NCI-H524 treated with DMSO at 0.1 percent for 48 hours (cell line): ENCODE measurements at regions not wholly inside any gene's neighbourhood (a gene's known extent, or its start where the extent isn't known, plus 50 kb on each side); places are given as distances from the start of the nearest gene placed in this dataset.

Experiments used
- DNase-seq: peaks from one replicate; lab custom pipeline; 2025; lab: John Stamatoyannopoulos, UW

DNA sequence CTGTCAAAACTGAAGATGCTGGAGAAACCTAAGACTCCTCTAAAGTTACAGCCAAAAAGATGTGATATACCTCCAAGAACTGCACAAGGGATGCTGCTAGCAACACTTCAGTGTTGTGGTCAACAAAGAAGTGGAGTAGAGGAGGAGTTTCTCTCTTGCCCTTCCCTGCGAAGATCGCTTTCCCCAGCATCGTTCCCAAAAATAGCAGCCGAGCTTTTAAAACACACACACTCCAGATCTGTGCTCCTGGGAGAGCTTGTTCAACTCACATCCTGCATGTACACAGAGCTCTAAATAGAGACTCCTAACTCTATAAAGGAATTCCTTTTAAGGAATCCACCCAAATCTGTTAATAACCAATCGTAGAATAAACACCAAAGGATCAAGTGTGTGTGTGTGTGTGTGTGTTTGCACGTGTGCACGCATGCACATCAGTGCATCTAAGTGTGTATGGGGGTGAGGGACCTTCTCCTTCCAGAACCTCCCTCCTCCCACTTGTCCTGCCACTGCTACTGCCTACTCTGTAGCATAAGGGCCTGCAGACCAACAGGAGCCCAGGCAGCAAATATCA lies 58.5 kb downstream of the PSMG1 start:
- DNase-seq, result no peak

DNA sequence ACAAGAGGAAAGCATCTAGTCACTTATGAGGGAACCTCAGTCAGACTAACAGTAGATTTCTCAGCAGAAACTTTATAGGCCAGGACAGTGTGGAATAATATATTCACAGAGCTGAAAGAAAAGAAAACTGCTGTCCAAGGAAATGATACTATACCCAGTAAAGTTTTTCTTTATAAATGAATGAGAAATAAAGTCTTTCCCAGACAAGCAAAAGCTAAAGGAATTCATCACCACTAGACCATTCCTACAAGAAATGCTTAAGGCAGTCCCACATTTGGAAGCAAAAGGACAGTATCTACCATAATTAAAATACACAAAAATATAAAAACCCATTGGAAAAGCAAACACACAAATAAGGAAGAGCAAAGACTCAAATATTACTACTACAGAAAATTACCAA lies 59.9 kb downstream of the PSMG1 start:
- DNase-seq, result no peak

DNA sequence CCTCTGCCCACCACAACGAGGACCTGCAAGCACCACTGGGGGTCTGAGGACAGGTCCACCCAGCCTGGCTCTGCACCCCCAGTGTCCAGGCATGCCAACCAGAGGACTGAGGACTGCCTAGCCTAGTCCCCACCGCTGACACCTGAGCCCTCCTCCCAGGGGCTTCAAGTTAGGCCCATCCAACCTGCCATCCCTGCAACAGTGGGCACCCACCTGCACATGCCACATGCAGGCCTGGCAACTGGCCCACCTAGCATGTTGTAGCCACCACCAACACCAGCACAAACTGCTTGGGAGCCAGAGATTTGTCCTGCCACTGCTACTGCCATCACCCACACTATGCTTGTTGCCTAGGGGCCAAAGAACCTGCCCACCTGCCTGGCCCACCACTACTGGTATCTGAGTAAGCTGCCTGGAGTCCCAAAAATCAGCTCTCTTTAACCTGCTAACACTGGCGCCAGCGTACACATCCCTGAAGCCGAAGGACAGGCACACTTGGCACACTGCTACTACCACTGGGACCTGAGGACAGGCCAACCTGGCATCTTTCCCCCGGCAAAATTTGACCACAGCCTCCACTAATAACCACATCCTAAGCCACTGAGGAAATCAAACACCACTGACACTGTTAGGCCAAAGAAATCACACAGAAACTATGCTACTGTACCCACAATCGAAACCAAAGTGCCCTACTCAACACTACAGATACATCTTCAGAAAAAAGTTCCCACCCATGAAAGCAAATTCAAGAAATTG lies 61.5 kb downstream of the PSMG1 start:
- DNase-seq, result no peak

DNA sequence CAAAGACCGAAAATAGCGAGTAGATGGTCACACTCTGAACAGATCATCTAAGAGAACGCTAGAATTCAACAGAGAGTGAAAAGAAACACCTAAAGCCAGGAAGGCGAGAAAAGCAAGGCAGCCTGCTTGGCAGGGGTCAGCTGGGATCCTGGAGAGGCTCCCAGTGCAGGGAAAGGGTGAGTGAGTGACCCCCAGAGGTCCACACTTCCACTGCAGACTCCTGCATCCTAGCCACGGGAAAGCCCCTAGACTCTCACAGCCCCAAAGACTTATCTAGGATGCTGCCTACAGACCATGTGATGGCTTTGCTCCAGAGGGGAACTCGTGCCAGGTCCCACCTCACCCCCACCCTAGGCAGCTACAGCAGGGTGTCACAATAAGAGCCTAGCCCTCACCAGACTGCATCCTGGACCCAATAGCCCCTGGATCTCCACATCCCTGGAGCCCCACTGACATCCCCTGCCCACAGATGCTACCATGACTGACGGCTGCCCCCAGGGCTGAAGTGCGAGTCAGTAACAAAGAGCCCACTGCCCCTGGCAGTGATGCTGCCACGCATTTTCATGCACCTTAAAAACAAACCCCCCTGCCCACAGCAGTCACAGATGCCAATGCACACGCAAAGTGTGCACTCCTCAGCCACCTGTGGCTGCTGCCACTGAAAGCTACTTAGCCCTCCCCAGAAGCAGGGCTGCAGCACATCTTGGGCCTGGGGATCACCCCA lies 62.2 kb downstream of the PSMG1 start:
- no peak for DNase-seq

DNA sequence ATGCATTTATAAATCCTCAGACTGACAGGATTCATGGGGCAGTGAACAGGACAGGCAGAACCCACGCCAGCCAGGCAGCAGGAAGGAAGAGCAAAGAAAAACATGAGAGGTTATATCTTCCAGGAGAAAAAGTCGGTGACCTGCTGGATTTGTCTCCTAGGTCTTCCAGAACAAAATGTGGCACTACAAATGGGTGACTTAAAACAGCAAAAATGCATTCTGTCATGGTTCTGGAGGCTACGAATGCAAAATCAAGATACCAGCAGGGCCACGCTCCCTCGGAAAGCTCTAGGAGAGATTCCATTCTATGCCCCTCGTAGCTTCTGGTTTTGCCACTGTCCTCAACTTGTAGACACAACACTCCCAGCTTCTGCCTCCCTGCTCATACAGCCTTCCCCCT lies 63.4 kb downstream of the PSMG1 start:
- no peak for DNase-seq

DNA sequence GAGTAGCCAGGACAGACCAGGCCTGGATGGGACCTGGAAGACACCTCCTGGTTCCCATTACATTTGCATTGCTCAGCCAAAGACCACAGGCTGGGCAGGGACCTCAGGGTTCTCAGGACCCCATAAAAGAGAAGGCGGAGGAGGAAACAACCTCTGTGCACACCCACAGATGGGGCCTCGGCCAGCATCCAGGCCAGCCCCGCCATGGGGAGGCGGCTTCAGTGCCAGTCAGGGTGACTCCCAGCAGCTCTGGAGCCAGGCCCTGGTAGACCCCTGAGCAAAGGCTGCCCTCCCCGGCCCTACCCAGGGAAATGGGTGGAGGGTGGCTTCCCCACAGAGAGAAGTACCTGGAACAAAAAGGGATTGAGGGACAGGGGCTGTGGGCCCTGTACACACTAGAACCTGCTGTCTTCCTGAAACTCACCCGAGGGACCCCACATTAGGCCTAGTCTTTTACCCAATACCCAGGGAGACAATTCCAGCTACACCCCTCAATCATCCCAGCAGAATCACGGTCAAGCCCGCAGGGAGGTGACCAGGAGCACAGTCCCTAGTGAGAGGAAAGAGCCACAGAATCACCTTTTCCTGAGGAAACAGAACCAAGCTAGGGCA lies 64.5 kb downstream of the PSMG1 start:
- no peak for DNase-seq

DNA sequence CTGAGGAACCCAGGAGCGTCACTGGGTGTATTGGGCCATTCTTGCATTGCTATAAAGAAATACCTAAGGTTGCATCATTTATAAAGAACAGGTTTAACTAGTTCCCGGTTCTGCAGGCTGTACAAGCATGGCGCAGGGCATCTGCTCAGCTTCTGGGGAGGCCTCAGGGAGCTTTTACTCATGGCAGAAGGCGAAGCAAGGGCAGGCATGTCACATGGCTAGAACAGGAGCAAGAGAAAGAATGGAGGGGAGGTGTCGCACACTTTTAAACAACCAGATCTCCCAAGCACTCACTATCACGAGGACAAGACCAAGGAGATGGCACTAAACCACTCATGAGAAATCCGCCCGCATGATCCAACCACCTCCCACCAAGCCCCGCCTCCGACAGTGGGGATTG lies 65.2 kb downstream of the PSMG1 start:
- no peak for DNase-seq

DNA sequence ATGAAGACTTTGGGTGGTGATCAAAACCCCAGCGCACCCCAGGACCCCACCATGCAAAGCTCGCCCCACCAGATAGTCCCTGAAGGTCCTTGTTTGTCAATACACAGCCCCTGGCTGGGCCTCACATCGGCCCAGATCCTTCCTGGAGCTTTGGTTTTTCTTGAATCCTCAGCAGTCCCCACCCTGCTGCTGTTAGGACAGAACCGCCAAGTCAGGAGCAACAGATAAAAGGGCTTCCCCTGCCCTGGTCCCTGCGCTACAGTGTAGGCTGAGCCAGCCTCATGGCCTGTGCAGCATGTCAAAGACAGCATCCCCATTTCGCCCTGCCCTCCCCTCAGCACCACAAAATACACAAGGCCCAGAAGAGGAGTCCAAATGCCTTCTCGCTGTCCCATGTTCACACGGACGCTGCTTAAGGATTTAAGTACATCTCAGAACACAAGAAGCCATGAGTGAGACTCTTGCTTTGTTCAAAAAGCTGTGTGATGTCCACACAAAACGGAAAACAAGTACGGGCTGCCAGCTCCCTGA lies 65.7 kb downstream of the PSMG1 start:
- DNase-seq, result no peak

DNA sequence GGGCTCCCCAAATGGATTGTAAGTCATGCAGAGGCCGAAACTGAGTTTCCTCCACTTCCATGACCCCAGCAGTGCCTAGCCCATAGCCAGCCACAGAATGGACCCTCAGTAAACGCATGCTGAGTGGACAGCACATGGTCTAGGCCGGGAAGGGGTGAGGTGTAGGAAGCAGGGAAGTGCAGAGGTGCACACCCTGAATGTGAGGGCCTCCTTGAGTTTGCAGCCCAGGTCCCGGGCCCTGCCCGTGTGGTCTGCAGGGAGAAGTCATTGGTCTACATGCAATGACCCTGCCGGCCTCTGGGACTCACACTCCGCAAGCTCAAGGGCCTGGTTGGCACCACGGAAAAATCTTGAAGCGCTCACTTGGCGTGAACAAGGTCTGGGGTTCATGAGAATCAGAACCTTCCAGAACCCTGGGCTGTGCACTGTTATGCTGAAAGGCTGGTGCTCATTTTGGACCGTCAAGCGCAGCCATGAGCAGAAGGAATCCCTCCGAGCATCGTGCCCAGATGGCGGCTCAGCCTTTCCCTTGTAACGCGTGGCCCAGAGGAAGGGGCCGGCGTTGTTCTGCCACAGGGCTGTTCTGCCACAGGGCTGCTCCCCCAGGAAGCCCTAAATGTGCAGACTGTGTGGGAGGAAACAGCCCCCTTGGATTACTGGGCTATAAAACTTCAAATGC lies 66.4 kb downstream of the PSMG1 start:
- DNase-seq, result no peak

DNA sequence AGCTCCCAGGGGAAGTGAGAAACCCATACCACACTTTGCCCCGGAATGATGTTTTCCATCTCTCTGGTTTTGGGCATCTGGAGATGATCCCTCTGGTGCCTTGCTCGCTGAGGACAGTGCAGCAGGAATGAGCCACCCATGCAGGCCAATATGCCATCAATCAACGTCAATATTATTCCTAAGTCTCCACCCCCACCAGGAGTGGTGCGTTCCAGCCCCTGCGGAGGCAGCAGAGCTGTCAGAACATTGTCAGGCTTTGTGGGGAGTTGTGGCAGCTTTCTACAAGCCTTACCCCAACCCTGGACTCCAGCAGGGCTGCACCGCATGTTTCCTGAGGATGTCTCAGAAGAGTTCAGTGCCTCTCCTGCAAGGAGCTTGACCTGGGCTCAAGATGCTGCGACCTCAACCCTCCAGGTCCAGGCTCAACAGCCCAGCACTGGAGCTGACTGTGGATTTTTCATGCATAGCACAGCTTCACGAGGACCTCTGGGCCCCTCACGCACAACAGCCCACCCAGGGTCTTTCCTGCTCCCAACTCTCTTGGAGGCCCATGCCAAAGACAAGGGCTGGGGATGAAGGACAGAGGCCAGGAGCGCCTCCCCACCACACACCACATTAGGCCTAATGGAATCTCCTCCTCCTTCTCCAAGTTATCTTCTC lies 67.5 kb downstream of the PSMG1 start:
- DNase-seq, result no peak

DNA sequence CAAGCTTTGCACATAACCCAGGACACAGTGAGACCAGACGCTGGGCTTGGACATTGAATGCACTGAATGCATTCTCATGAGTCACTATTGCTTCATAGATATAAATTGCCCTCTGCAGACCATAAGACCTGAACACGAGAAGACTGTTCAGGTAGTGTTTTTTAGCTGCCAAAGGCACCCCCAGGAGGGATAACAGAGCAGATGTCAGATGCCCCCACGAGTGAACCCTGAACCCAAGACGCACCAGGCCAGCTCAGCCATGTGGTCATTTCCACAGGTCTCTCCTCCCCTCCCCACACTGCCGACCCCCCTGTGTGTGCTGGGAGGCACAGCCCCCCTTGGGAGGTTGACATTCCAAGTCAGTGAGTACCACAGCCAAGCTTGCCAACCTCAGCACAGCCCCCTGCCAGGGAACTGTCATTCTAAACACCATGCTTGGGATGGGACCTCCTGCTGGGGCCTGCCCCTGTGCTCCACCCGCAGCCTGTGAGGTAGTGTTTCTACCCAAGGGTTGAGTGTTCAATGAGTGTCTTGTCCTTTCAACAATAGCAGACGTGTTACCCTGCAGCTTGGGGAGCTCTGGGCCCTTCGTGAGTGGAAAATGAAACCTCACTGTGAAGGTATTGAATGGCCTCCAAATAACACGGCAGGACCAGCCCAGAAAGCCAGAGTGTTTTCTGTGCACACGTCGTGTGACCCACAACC lies 68.2 kb downstream of the PSMG1 start:
- DNase-seq, result no peak

DNA sequence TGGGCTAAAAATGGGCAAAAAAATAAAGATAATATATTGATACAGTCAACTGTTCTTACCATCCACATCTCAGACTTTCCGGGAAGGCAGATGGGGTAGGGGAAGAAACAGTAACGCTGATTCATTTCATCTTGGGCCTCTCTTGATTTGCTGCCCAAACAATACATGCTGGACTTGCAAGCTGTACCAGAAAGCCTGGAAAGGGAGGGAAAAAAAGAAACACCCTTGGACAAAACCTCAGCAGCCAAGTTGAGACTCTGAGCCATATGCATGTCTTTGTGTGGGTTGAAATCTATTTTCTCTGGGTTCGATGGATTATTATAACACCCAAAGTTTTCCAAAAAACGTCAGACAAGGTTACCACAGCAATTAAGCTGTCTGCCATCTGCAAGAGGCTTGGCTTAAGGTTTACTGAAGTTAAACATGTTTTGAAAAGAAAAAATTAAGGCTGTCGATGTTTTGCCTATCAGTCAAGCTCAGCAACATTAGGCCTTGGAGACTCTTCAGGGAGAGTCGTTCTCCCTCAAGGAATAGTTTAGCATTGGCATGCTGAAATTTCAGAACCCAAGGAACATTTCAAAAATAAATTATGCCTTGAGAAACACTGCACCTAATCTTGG lies 71.2 kb downstream of the PSMG1 start:
- DNase-seq, result no peak

DNA sequence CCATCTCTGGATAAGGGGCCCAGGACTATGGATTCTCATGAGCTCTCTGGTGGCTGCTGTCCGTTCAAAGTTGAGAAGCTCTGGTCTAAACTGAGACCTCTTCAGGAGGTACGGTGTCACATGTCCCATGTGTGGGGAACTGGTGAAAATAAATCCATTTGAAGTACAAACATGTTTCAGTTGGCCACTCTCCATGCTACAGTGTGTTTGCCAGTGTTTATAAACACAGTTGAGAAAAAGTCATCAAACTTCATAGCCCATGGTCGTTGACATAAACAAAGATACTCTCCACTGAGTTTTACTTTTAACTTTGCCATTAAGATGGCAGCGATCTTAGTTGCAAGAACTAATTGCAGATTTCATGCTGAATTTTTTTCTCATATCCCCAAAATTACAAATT lies 72.8 kb downstream of the PSMG1 start:
- no peak for DNase-seq

DNA sequence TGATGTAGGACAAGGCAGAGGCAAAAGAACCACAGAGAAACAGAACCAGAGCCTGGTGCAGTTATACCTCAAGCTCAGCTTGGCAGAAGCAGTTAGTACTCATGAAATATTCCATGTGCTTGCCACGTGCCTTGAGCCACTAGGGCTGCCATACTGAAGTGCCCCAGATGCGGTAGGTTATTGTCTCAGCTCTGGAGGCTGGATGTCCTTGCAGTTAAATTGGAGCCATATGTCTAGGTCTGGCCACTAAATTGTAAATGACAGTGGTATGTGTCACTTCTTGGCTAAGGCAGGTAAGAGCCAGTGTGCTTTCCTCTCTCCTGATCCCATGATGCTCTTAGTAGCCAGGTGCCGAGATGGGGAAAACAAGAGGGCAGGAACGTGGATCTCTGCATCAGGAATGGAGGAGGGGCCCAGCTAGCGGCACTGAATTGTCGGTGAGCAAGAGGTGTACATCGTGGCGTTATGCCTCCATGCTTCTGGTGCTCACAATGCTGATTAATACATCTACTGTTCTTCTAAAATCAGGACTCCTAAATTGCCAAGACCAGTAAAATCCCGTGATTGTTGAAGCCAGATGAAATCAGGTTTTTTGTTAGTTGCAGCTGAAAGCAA lies 73.5 kb downstream of the PSMG1 start:
- no peak for DNase-seq

DNA sequence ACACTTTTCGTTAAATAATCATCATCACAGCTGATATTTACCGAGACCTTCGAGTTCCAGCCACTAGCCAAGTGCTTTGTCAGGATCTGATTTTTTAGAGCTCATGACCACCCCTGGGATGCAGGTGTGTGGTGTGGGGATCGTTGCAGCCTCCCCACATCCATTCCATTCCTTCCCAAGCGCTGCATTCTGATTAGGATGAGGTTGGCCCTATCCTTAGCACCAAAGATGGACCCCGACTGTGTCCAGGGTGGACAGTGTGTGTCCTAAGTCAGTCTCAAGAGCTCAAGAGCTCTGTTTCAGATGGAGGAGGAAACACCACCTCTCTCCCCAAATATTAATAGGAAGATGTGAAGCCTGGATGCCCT lies 74.1 kb downstream of the PSMG1 start:
- DNase-seq, result no peak

DNA sequence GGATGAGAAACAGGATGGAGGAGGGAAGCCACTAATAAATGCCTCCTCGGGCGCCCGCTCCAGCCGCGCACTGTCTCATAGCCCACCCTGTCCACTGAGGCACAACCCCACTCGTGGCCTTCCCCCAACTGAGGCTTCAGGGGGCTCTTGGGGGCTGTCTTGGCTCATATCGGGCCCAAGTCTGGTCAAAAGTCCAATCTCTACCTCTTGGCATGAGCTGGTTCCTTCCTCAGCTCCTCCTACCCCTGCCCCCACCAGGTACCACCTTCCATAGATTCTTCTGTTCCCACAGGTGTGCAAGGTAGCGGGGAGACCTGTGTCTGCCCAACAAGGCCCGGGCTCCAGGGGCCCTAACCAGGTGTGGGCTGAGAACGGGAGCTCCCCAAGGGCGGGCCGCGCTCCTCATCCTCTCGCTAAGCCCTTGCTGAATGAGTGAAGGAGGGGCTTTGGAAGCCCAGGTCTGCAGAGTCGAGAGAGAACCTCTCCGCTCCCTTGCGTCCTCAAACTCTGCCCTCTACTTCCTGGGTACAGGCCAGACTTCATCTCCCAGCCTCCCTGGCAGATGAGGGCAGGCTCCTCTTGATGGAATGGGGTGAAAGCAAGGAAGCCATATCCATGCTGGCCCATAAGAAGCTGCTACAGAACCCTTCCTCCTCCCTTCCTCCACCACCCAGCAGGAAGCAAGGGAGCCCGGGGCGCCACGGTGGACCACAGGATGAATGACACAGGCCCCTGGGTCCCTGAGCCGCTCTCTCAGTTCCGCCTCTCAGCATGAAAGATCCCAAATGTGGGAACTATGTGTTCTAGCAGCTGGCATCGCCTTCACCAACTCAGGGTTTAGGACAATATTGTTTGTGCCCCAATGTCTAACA lies 74.7 kb downstream of the PSMG1 start:
- DNase-seq, result no peak

DNA sequence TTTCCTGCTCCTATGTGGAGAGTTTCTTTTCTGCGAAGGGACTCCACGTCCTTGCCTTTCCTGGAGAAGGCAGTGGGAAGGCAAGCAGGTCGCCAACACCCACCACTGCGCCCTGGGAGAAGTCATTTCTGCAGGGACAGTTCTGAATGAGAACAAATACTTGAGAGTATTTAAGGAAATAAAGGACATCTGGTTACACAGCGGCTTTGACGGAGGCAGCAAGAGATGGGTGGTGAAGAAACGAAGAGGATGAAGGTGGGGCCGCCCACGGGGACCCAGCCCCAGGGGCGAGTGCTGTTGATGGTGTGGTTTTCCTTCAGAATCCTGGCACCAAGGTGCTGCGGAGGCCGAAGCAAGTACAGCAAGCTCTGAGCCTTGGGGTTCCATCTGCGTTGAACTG lies 75.5 kb downstream of the PSMG1 start:
- DNase-seq, result no peak

DNA sequence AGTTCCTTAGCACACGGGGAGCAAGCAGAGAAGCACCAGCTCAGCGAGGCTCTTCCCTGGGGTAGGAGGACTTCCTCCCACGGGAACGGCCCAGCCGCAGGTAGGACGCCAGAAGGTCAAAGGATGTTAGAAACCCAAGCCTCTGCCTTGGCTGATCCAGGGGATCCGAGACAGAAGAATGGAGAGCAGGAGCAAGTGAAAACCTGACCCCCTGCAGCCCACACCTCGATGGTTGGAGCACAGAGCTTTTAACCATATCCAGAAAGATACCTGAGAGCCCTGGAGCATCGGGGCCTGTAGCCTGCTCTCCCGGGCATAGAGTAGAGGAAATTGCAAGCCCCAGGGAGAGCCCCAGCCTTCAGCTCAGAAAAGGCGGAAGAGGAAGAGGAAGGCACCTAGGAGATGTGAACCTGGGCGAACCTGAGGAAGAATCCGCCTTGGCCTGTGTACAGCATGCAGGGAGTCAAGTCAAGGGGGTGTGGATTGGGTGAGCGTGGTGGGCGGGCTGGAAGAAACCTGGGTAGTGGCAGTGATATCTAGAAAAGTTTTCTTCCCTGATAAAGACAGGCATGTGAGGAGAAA lies 76.3 kb downstream of the PSMG1 start:
- no peak for DNase-seq

DNA sequence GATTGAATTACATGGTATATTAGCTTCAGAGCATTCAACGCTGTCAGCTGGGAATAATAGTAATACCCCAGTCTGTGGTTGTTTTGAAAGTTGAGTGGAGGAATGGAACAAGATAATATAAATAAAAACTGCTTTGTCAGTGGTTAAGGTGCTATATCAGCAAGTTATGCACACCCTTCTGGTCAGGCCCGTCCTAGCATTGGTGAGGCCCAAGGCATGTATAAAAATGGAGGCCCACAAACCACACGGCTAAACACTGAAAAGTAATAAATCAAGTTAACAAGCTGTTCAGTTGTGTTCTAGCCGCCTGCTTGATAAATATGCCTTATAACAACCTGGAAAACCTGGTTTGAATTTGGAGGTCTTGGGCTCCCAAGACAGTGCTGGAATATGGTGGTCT lies 77.4 kb downstream of the PSMG1 start:
- DNase-seq, result no peak
